HepG2 (cell line): ENCODE measurements at regions not wholly inside any gene's neighbourhood (a gene's known extent, or its start where the extent isn't known, plus 50 kb on each side); places are given as distances from the start of the nearest gene placed in this dataset.

ENCODE experiments used
- ATAC-seq: fragments of 200-7000 bp; cut with Tn5 transposase; 3 replicates; pipeline ENCODE4 v1.9.1; 2020; ENCODE audit warnings: mild to moderate bottlenecking, moderate library complexity
- BruUV-seq: library from RNA; stranded (reverse); fragments of 400-500 nt; replicated peaks from 2 replicates; lab custom pipeline; 2021; lab: Mats Ljungman, UMichigan
- CTCF ChIA-PET: fragments of 300-600 bp; formaldehyde crosslinking; extraction: SDS; loops from one replicate; lab custom pipeline; 2021; ENCODE audit warnings: low total read pairs, inconsistent platforms, low intra/inter-chr PET ratio; lab: Yijun Ruan, JAX
- POLR2A ChIA-PET: fragments of 350-600 bp; sonication (Branson Sonifier 250); formaldehyde crosslinking; loops from one replicate; lab custom pipeline; 2020; ENCODE audit warnings: antibody characterized with exemption, inconsistent platforms; lab: Yijun Ruan, JAX
- DNase-seq: peaks from one replicate; pipeline ENCODE4 v3.0.0-alpha.2; 2015; ENCODE audit warnings: low spot score
- FAIRE-seq: peaks from 3 replicates; lab custom pipeline; 2011; peaks lifted over from hg19 to GRCh38; lab: Jason Lieb, UNC
- H2AFZ ChIP-seq: one replicate; pipeline ENCODE4 v1.6.1; 2011; ENCODE audit warnings: low read length, inconsistent platforms
- H3K27ac ChIP-seq: fragments of 300-600 bp; 3 replicates; pipeline ENCODE4 v1.8.0; 2011; ENCODE audit warnings: mixed run types, mild to moderate bottlenecking, mixed read lengths, low read length, inconsistent platforms; ENCODE audit not compliant: insufficient read depth; ENCODE audit errors: extremely low read length
- H3K27me3 ChIP-seq, 2 experiments: fragments of 200-600 bp in 1 of 2; 2 replicates in 1 of 2; 3 replicates in 1 of 2; pipeline versions ENCODE4 v1.6.0 to v1.8.0; 2011; ENCODE audit warnings: low read length in 2 of 2, mild to moderate bottlenecking in 2 of 2, moderate library complexity in 2 of 2, inconsistent platforms in 1 of 2; ENCODE audit not compliant: insufficient read depth in 2 of 2, control insufficient read depth in 1 of 2
- H3K36me3 ChIP-seq, 2 experiments: fragments of 200-600 bp in 1 of 2; replicated peaks in 1 of 2; 2 replicates in 1 of 2; 3 replicates in 1 of 2; pipeline versions ENCODE4 v1.5.1 to v1.8.0; 2011; ENCODE audit warnings: low read length in 2 of 2, inconsistent platforms in 1 of 2; ENCODE audit not compliant: insufficient read depth in 2 of 2, control insufficient read depth in 1 of 2
- H3K4me1 ChIP-seq: 2 replicates; pipeline ENCODE4 v1.5.1; 2012; ENCODE audit warnings: low read length, inconsistent platforms; ENCODE audit not compliant: insufficient read depth
- H3K4me2 ChIP-seq: 2 replicates; pipeline ENCODE4 v1.6.0; 2011; ENCODE audit warnings: low read depth, low read length, inconsistent platforms
- H3K4me3 ChIP-seq, 3 experiments: fragments of 200-600 bp in 1 of 3; sonication (generic), shearing (Covaris generic) in 1 of 3; replicated peaks in 1 of 3; 2 replicates each; pipeline ENCODE4 v1.5.1; 2011 to 2016; ENCODE audit warnings: low read length in 3 of 3, inconsistent platforms in 2 of 3, low read depth in 2 of 3, mild to moderate bottlenecking in 2 of 3, control low read depth in 1 of 3, mixed read lengths in 1 of 3; ENCODE audit not compliant: insufficient read depth in 1 of 3
- H3K79me2 ChIP-seq: one replicate; pipeline ENCODE4 v1.6.1; 2011; ENCODE audit warnings: low read length, inconsistent platforms; ENCODE audit not compliant: insufficient read depth
- H3K9ac ChIP-seq: 2 replicates; pipeline ENCODE4 v1.6.0; 2011; ENCODE audit warnings: mild to moderate bottlenecking, low read depth, low read length, inconsistent platforms; ENCODE audit not compliant: insufficient read depth
- H3K9me3 ChIP-seq: 2 replicates; pipeline ENCODE4 v1.5.1; 2012; ENCODE audit warnings: mild to moderate bottlenecking, low read length
- H4K20me1 ChIP-seq: 2 replicates; pipeline ENCODE4 v1.6.0; 2011; ENCODE audit warnings: inconsistent platforms, mild to moderate bottlenecking, low read length, moderate library complexity; ENCODE audit not compliant: insufficient read depth
- GPN1 ChIP-seq: sonication (generic); formaldehyde crosslinking; IDR thresholded peaks from 2 replicates; pipeline ENCODE4 v1.5.1; 2020; ENCODE audit warnings: missing genetic modification reagents, borderline replicate concordance
- MTA1 ChIP-seq: sonication (generic); formaldehyde crosslinking; IDR thresholded peaks from 2 replicates; pipeline ENCODE4 v1.4.0; 2020; ENCODE audit warnings: missing genetic modification reagents, mild to moderate bottlenecking, borderline replicate concordance
- MXD3 ChIP-seq: IDR thresholded peaks from 2 replicates; pipeline ENCODE4 v1.6.1; 2016; ENCODE audit warnings: mild to moderate bottlenecking, missing biosample characterization, missing genetic modification reagents
- SOX5 ChIP-seq: IDR thresholded peaks from 2 replicates; pipeline ENCODE4 v1.6.1; 2016; ENCODE audit warnings: borderline replicate concordance
- TEAD2 ChIP-seq: sonication (generic); formaldehyde crosslinking; IDR thresholded peaks from 2 replicates; pipeline ENCODE4 v1.9.0; 2021; ENCODE audit warnings: missing genetic modification reagents
- ZFP41 ChIP-seq: sonication (generic); formaldehyde crosslinking; IDR thresholded peaks from 2 replicates; pipeline ENCODE4 v1.4.0; 2020; ENCODE audit warnings: mild to moderate bottlenecking, missing genetic modification reagents, borderline replicate concordance
- ZKSCAN8 ChIP-seq: IDR thresholded peaks from 2 replicates; pipeline ENCODE4 v1.6.1; 2016; ENCODE audit warnings: borderline replicate concordance, missing genetic modification reagents, missing compliant biosample characterization
- ZNF607 ChIP-seq: sonication (generic); formaldehyde crosslinking; IDR thresholded peaks from 2 replicates; pipeline ENCODE4 v1.5.1; 2020; ENCODE audit warnings: missing genetic modification reagents, mild to moderate bottlenecking, borderline replicate concordance
- ZNF678 ChIP-seq: sonication (generic); formaldehyde crosslinking; IDR thresholded peaks from 2 replicates; pipeline ENCODE4 v1.4.0; 2020; ENCODE audit warnings: mild to moderate bottlenecking, missing genetic modification reagents
- ZNF879 ChIP-seq: sonication (generic); formaldehyde crosslinking; IDR thresholded peaks from 2 replicates; pipeline ENCODE4 v1.8.1; 2023; ENCODE audit warnings: missing genetic modification reagents
- ZZZ3 ChIP-seq: sonication (generic); formaldehyde crosslinking; IDR thresholded peaks from 2 replicates; pipeline ENCODE4 v1.4.0; 2020; ENCODE audit warnings: missing genetic modification reagents, mild to moderate bottlenecking, borderline replicate concordance
- in situ Hi-C: cut with HindIII; loops from 2 replicates; pipeline ENCODE4 v1.10.0; 2017; ENCODE audit warnings: low pct_unique_long_range_greater_than_20kb; ENCODE audit not compliant: extremely low pct_ligation_motif_present
- intact Hi-C: fragments of 100-400 bp; cut with micrococcal nuclease; formaldehyde crosslinking; loops from one replicate; pipeline ENCODE4 v1.10.0; 2022; ENCODE audit not compliant: unreplicated experiment
- TF ChIP-seq, protein P1 (sequence below): sonication (generic); formaldehyde crosslinking; IDR thresholded peaks from 2 replicates; pipeline ENCODE4 v1.5.0; 2020; ENCODE audit warnings: missing genetic modification reagents, mild to moderate bottlenecking, borderline replicate concordance
- TF ChIP-seq, protein P2 (sequence below): sonication (generic); formaldehyde crosslinking; IDR thresholded peaks from 2 replicates; pipeline ENCODE4 v1.4.0; 2020; ENCODE audit warnings: mild to moderate bottlenecking, low read depth, missing genetic modification reagents

DNA sequence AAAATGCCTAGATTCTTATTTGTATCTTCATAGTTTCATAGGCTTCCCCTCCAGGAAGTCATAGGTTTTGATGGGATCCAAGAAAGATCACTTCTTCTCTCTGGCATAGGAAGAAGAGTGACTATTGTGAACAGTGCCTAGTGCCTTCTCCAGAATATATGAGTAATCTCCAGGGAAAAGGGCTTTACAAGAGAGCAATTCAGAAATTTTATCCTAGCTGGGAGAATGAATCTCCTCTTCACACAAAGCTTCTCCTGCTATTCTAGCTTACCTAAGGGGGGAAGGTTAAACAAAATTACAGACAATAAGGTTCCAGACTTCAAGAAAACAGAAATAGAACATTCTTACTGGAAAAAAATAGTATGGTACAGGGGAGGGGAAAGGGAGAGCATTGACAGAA lies 1193.3 kb upstream of the CDH6 start:
- FAIRE-seq (no peak), ATAC-seq (no peak), DNase-seq (no peak)
- H4K20me1 ChIP-seq: no peaks in the 10 kb centered on the region
- H3K4me1 ChIP-seq: no peaks in the 10 kb centered on the region
- H3K36me3 ChIP-seq: no peaks in the 10 kb centered on the region
- H3K27me3 ChIP-seq: no peaks in the 10 kb centered on the region
- no peak overlapping the region for H2AFZ ChIP-seq
- no peak overlapping the region for H3K9ac ChIP-seq
- intact Hi-C loops (no loop called here), in situ Hi-C loops (no loop called here)
- ChIA-PET CTCF (no interaction called here), POLR2A (no interaction called here)
- no peaks in the 10 kb centered on the region for H3K79me2 ChIP-seq
- TF ChIP-seq ZFP41 (CRISPR knock-in tag) (no peak), ZKSCAN8 (CRISPR knock-in tag) (no peak), ZZZ3 (CRISPR knock-in tag) (no peak), TEAD2 (CRISPR knock-in tag) (no peak), ZNF879 (CRISPR knock-in tag) (no peak), GPN1 (CRISPR knock-in tag) (no peak), ZNF607 (CRISPR knock-in tag) (no peak), MTA1 (CRISPR knock-in tag) (no peak), MXD3 (CRISPR knock-in tag) (no peak), ZNF678 (CRISPR knock-in tag) (no peak), SOX5 (CRISPR knock-in tag) (no peak)
- TF ChIP-seq, protein P1, sequence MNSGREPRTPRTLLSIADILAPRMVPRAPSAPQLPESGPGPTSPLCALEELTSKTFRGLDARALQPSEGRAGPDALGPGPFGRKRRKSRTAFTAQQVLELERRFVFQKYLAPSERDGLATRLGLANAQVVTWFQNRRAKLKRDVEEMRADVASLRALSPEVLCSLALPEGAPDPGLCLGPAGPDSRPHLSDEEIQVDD (CRISPR knock-in tag): no peak
- TF ChIP-seq, protein P2, sequence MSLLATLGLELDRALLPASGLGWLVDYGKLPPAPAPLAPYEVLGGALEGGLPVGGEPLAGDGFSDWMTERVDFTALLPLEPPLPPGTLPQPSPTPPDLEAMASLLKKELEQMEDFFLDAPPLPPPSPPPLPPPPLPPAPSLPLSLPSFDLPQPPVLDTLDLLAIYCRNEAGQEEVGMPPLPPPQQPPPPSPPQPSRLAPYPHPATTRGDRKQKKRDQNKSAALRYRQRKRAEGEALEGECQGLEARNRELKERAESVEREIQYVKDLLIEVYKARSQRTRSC (CRISPR knock-in tag): no peak
- no peak overlapping the region for H3K27ac ChIP-seq
- BruUV-seq: no TSS peak
- no peaks in the 10 kb centered on the region for H3K9me3 ChIP-seq
- H3K4me2 ChIP-seq: no peak overlapping the region
- H3K4me3 ChIP-seq: no peak overlapping the region
